ENCODE measurements at regions not wholly inside any gene's neighbourhood (a gene's known extent, or its start where the extent isn't known, plus 50 kb on each side); places are given as distances from the start of the nearest gene placed in this dataset.

GRCh38 chr14:71380271-71380670, 473.0 kb downstream of the PCNX1 start:
- Histone ChIP-seq H3K27ac (no peak overlapping the region), H3K4me3 (no peak overlapping the region), H3K36me3 (no peaks in the 10 kb centered on the region), H3K4me1 (no peaks in the 10 kb centered on the region), H3K27me3 (no peaks in the 10 kb centered on the region), H3K9ac (ENCODE audit: low read depth in 2 of 2, low read length in 2 of 2) (no peak overlapping the region), H3K9me3 (no peaks in the 10 kb centered on the region)
- no peak for DNase-seq
- no peak for TF ChIP-seq CTCF (IDR thresholded peaks at IDR 0.05)
- intact Hi-C loops (cut with DNase I): no loop called here

- Histone ChIP-seq H3K4me3 (no peak overlapping the region), H3K4me1 (no peaks in the 10 kb centered on the region), H3K9me3 (no peaks in the 10 kb centered on the region), H3K36me3 (no peaks in the 10 kb centered on the region), H3K27me3 (no peaks in the 10 kb centered on the region), H3K27ac (no peak overlapping the region), H3K9ac (ENCODE audit: low read depth in 2 of 2, low read length in 2 of 2) (no peak overlapping the region)
- no peak for DNase-seq
- no peak for TF ChIP-seq CTCF (IDR thresholded peaks at IDR 0.05)
- intact Hi-C loops (cut with DNase I): no loop called here
These were observed 474.6 kb downstream of the PCNX1 start for GRCh38 chr14:71381814-71382213.

- DNase-seq: no peak
- Histone ChIP-seq H3K27ac (no peak overlapping the region), H3K9me3 (no peaks in the 10 kb centered on the region), H3K4me1 (no peaks in the 10 kb centered on the region), H3K36me3 (no peaks in the 10 kb centered on the region), H3K27me3 (no peaks in the 10 kb centered on the region), H3K9ac (ENCODE audit: low read depth in 2 of 2, low read length in 2 of 2) (no peak overlapping the region), H3K4me3 (no peak overlapping the region)
- no peak for TF ChIP-seq CTCF (IDR thresholded peaks at IDR 0.05)
- intact Hi-C loops (cut with DNase I): no loop called here
These were observed 475.1 kb downstream of the PCNX1 start for GRCh38 chr14:71382315-71382714.

- H3K9me3 ChIP-seq: no peaks in the 10 kb centered on the region
- H3K27me3 ChIP-seq: no peaks in the 10 kb centered on the region
- intact Hi-C loops (cut with DNase I): no loop called here
- no peak overlapping the region for H3K27ac ChIP-seq
- no peaks in the 10 kb centered on the region for H3K36me3 ChIP-seq
- H3K4me1 ChIP-seq: no peaks in the 10 kb centered on the region
- H3K4me3 ChIP-seq: no peak overlapping the region
- no peak for TF ChIP-seq CTCF (IDR thresholded peaks at IDR 0.05)
- H3K9ac ChIP-seq (ENCODE audit: low read depth in 2 of 2, low read length in 2 of 2): no peak overlapping the region
- DNase-seq: no peak
These were observed 476.3 kb downstream of the PCNX1 start for GRCh38 chr14:71383510-71383909.

- Histone ChIP-seq H3K27me3 (no peaks in the 10 kb centered on the region), H3K4me1 (no peaks in the 10 kb centered on the region)
- no peak for DNase-seq
These were observed 477.0 kb downstream of the PCNX1 start for GRCh38 chr14:71384007-71384845.

More at GRCh38 chr14:71384007-71384845, 477.0 kb downstream of the PCNX1 start:
- Histone ChIP-seq H3K36me3 (no peaks in the 10 kb centered on the region), H3K27ac (no peak overlapping the region), H3K9me3 (no peaks in the 10 kb centered on the region), H3K9ac (ENCODE audit: low read depth in 2 of 2, low read length in 2 of 2) (no peak overlapping the region), H3K4me3 (no peak overlapping the region)
- intact Hi-C loops (cut with DNase I): no loop called here
- no peak for TF ChIP-seq CTCF (IDR thresholded peaks at IDR 0.05)

Measured in colonic mucosa (tissue), 4 donors.